HCEC 1CT (cell line): ENCODE measurements at regions not wholly inside any gene's neighbourhood (a gene's known extent, or its start where the extent isn't known, plus 50 kb on each side); places are given as distances from the start of the nearest gene placed in this dataset.

Experiments used
- DNase-seq: peaks from one replicate; pipeline ENCODE4 v3.0.0-alpha.2; 2017

GRCh38 chr14:100659345-100660001, 67.2 kb upstream of the DLK1 start:
- no peak for DNase-seq

- no peak for DNase-seq
These were observed 66.2 kb upstream of the DLK1 start for GRCh38 chr14:100660498-100660881.

- DNase-seq, result peak; percentile 70
These were observed 65.6 kb upstream of the DLK1 start for GRCh38 chr14:100660882-100661635.

- DNase-seq, result peak; percentile 27
These were observed 63.6 kb upstream of the DLK1 start for GRCh38 chr14:100662879-100663760.

GRCh38 chr14:100663761-100664052, 63.0 kb upstream of the DLK1 start:
- no peak for DNase-seq

- no peak for DNase-seq
These were observed 62.5 kb upstream of the DLK1 start for GRCh38 chr14:100664231-100664630.

- peak; percentile 39 for DNase-seq
These were observed 61.7 kb upstream of the DLK1 start for GRCh38 chr14:100664841-100665510.

GRCh38 chr14:100665511-100666032, 61.1 kb upstream of the DLK1 start:
- no peak for DNase-seq

- DNase-seq, result no peak
These were observed 60.3 kb upstream of the DLK1 start for GRCh38 chr14:100666403-100666802.

- no peak for DNase-seq
These were observed 59.8 kb upstream of the DLK1 start for GRCh38 chr14:100666851-100667250.

- no peak for DNase-seq
These were observed 59.0 kb upstream of the DLK1 start for GRCh38 chr14:100667656-100668055.

GRCh38 chr14:100668352-100668751, 58.3 kb upstream of the DLK1 start:
- DNase-seq, result no peak

GRCh38 chr14:100669011-100669412, 57.7 kb upstream of the DLK1 start:
- DNase-seq, result no peak

GRCh38 chr14:100669468-100669867, 57.2 kb upstream of the DLK1 start:
- DNase-seq, result no peak

- no peak for DNase-seq
These were observed 56.5 kb upstream of the DLK1 start for GRCh38 chr14:100670017-100670752.

- no peak for DNase-seq
These were observed 56.0 kb upstream of the DLK1 start for GRCh38 chr14:100670753-100671049.

GRCh38 chr14:100671386-100671901, 55.2 kb upstream of the DLK1 start:
- DNase-seq, result no peak

- no peak for DNase-seq
These were observed 54.8 kb upstream of the DLK1 start for GRCh38 chr14:100671906-100672305.

- no peak for DNase-seq
These were observed 53.4 kb upstream of the DLK1 start for GRCh38 chr14:100673085-100673806.

- DNase-seq, result no peak
These were observed 52.9 kb upstream of the DLK1 start for GRCh38 chr14:100673807-100674154.

GRCh38 chr14:100674428-100674827, 52.3 kb upstream of the DLK1 start:
- DNase-seq, result no peak
